GM12878 (cell line): ENCODE measurements at regions not wholly inside any gene's neighbourhood (a gene's known extent, or its start where the extent isn't known, plus 50 kb on each side); places are given as distances from the start of the nearest gene placed in this dataset.

Source experiments
- BHLHE40 ChIP-seq, 2 experiments: fragments of 450-650 bp in 1 of 2; IDR thresholded peaks; 2 replicates each; pipeline ENCODE4 v1.6.1; 2011 to 2017; ENCODE audit warnings: low read depth in 2 of 2, borderline replicate concordance in 1 of 2, improper control_type of control experiment in 1 of 2, low read length in 1 of 2, mild to moderate bottlenecking in 1 of 2
- BMI1 ChIP-seq: fragments of 450-650 bp; IDR thresholded peaks from 2 replicates; pipeline ENCODE4 v1.6.1; 2016; ENCODE audit warnings: mild to moderate bottlenecking, moderate library complexity, borderline replicate concordance
- BRCA1 ChIP-seq: IDR thresholded peaks from 2 replicates; pipeline ENCODE4 v1.6.1; 2011; ENCODE audit warnings: low read depth, low read length, improper control_type of control experiment
- CBX5 ChIP-seq: sonication (generic); IDR thresholded peaks from 2 replicates; pipeline ENCODE4 v1.6.1; 2016; ENCODE audit warnings: low read depth, moderate library complexity, mild to moderate bottlenecking, inconsistent platforms
- CTCF ChIP-seq, 3 experiments: IDR thresholded peaks in 2 of 3; conservative IDR thresholded peaks in 1 of 3; 2 replicates each; pipeline ENCODE4 v1.5.1; 2011; ENCODE audit warnings: low read depth in 3 of 3, low read length in 3 of 3, mild to moderate bottlenecking in 3 of 3, control low read depth in 2 of 3, moderate library complexity in 2 of 3, inconsistent platforms in 1 of 3, mixed read lengths in 1 of 3; ENCODE audit not compliant: control insufficient read depth in 2 of 3, insufficient read depth in 1 of 3; ENCODE audit errors: extremely low read depth in 1 of 3
- CUX1 ChIP-seq: IDR thresholded peaks from 2 replicates; pipeline ENCODE4 v1.6.1; 2012; ENCODE audit warnings: improper control_type of control experiment, low read depth, low read length; ENCODE audit not compliant: insufficient replicate concordance
- EED ChIP-seq: sonication (generic); IDR thresholded peaks from 2 replicates; pipeline ENCODE4 v1.6.1; 2016; ENCODE audit warnings: antibody characterized with exemption, low read depth
- LARP7 ChIP-seq: fragments of 450-650 bp; IDR thresholded peaks from 2 replicates; pipeline ENCODE4 v1.6.1; 2017; ENCODE audit warnings: mild to moderate bottlenecking
- MEF2A ChIP-seq: IDR thresholded peaks from 2 replicates; pipeline ENCODE4 v1.6.1; 2011; ENCODE audit warnings: low read depth, mild to moderate bottlenecking, low read length, moderate library complexity; ENCODE audit not compliant: insufficient read depth
- MYB ChIP-seq: fragments of 150-350 bp; IDR thresholded peaks from 2 replicates; pipeline ENCODE4 v1.6.1; 2014; ENCODE audit warnings: mild to moderate bottlenecking, low read depth, low read length, borderline replicate concordance
- NFYA ChIP-seq: IDR thresholded peaks from 2 replicates; pipeline ENCODE4 v1.6.1; 2011; ENCODE audit warnings: low read depth, mild to moderate bottlenecking, low read length, improper control_type of control experiment, borderline replicate concordance
- PML ChIP-seq: IDR thresholded peaks from 2 replicates; pipeline ENCODE4 v1.6.1; 2012; ENCODE audit warnings: low read length, inconsistent platforms
- RAD21 ChIP-seq: IDR thresholded peaks from 2 replicates; pipeline ENCODE4 v1.6.1; 2011; ENCODE audit warnings: mild to moderate bottlenecking, low read depth, low read length, moderate library complexity; ENCODE audit not compliant: insufficient read depth
- RAD51 ChIP-seq: fragments of 450-650 bp; IDR thresholded peaks from 2 replicates; pipeline ENCODE4 v1.6.1; 2016; ENCODE audit warnings: moderate library complexity, mild to moderate bottlenecking, inconsistent platforms
- RBBP5 ChIP-seq: fragments of 200-600 bp; sonication (generic); conservative IDR thresholded peaks from 2 replicates; pipeline ENCODE4 v1.6.1; 2016
- SMC3 ChIP-seq: IDR thresholded peaks from 2 replicates; pipeline ENCODE4 v1.6.1; 2011; ENCODE audit warnings: low read length, improper control_type of control experiment, borderline replicate concordance
- SREBF2 ChIP-seq: IDR thresholded peaks from 2 replicates; pipeline ENCODE4 v1.6.1; 2012; ENCODE audit warnings: mild to moderate bottlenecking, low read length
- TAF1 ChIP-seq: IDR thresholded peaks from 2 replicates; pipeline ENCODE4 v1.6.1; 2011; ENCODE audit warnings: mild to moderate bottlenecking, low read depth, low read length, borderline replicate concordance
- TCF7 ChIP-seq: IDR thresholded peaks from 2 replicates; pipeline ENCODE4 v1.6.1; 2014; ENCODE audit warnings: antibody characterized with exemption, borderline replicate concordance
- ZNF217 ChIP-seq: fragments of 450-650 bp; IDR thresholded peaks from 2 replicates; pipeline ENCODE4 v1.6.1; 2017; ENCODE audit warnings: antibody characterized with exemption, mild to moderate bottlenecking
- TF ChIP-seq, protein P1 (sequence below): fragments of 450-650 bp; IDR thresholded peaks from 2 replicates; pipeline ENCODE4 v1.6.1; 2017; ENCODE audit warnings: mild to moderate bottlenecking, moderate library complexity

- TF ChIP-seq, protein P1, sequence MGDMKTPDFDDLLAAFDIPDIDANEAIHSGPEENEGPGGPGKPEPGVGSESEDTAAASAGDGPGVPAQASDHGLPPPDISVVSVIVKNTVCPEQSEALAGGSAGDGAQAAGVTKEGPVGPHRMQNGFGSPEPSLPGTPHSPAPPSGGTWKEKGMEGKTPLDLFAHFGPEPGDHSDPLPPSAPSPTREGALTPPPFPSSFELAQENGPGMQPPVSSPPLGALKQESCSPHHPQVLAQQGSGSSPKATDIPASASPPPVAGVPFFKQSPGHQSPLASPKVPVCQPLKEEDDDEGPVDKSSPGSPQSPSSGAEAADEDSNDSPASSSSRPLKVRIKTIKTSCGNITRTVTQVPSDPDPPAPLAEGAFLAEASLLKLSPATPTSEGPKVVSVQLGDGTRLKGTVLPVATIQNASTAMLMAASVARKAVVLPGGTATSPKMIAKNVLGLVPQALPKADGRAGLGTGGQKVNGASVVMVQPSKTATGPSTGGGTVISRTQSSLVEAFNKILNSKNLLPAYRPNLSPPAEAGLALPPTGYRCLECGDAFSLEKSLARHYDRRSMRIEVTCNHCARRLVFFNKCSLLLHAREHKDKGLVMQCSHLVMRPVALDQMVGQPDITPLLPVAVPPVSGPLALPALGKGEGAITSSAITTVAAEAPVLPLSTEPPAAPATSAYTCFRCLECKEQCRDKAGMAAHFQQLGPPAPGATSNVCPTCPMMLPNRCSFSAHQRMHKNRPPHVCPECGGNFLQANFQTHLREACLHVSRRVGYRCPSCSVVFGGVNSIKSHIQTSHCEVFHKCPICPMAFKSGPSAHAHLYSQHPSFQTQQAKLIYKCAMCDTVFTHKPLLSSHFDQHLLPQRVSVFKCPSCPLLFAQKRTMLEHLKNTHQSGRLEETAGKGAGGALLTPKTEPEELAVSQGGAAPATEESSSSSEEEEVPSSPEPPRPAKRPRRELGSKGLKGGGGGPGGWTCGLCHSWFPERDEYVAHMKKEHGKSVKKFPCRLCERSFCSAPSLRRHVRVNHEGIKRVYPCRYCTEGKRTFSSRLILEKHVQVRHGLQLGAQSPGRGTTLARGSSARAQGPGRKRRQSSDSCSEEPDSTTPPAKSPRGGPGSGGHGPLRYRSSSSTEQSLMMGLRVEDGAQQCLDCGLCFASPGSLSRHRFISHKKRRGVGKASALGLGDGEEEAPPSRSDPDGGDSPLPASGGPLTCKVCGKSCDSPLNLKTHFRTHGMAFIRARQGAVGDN: peak; percentile 100
- no peak for TF ChIP-seq MYB
- no peak for TF ChIP-seq BRCA1
- no peak; the same call in 1 of the 2 replicates for TF ChIP-seq BMI1
- no peak for TF ChIP-seq NFYA
- TF ChIP-seq ZNF217: 0 out of 2 replicates have a peak, but pooled peaks have one; percentile 27
- no peak for TF ChIP-seq RBBP5
- TF ChIP-seq SMC3: no peak; the same call in 1 of the 2 replicates
- TF ChIP-seq EED: peak; percentile 92
- no peak for TF ChIP-seq RAD21
- TF ChIP-seq RAD51: no peak
- no peak for TF ChIP-seq TAF1
- peak; percentile 65; the same call in 1 of the 2 replicates for TF ChIP-seq MEF2A
- no peak for TF ChIP-seq CTCF (IDR thresholded peaks at IDR 0.05 in 2 of 3, conservative IDR thresholded peaks at IDR 0.05 in 1 of 3; ENCODE audit: control insufficient read depth in 2 of 3, extremely low read depth in 1 of 3, insufficient read depth in 1 of 3, low read depth in 3 of 3, low read length in 3 of 3)
- TF ChIP-seq LARP7: 0 out of 2 replicates have a peak, but pooled peaks have one; percentile 3
- TF ChIP-seq CBX5: no peak
- no peak for TF ChIP-seq TCF7
- TF ChIP-seq CUX1: no peak
- peak in 1 of 2 experiments; percentile 75; a peak in 3 of 4 replicates for TF ChIP-seq BHLHE40 (IDR thresholded peaks at IDR 0.05; ENCODE audit: borderline replicate concordance in 1 of 2, low read depth in 2 of 2, low read length in 1 of 2)
- TF ChIP-seq SREBF2: no peak
- peak; percentile 48; the same call in 1 of the 2 replicates for TF ChIP-seq PML
These were observed 60.7 kb upstream of the MPEG1 start (continued) for GRCh38 chr11:59273373-59273841.
